Activated gamma-delta T cell (primary cell): ENCODE measurements at regions not wholly inside any gene's neighbourhood (a gene's known extent, or its start where the extent isn't known, plus 50 kb on each side); places are given as distances from the start of the nearest gene placed in this dataset.

ENCODE experiments used
- DNase-seq: peaks from one replicate; lab custom pipeline; 2025; lab: John Stamatoyannopoulos, UW

- no peak for DNase-seq
Observed at GRCh38 chr1:47630346-47630745, 192.5 kb downstream of the FOXD2 start.

GRCh38 chr1:47631411-47631995 lies 193.7 kb downstream of the FOXD2 start:
- DNase-seq, result no peak

GRCh38 chr1:47635111-47635510 lies 197.3 kb downstream of the FOXD2 start:
- DNase-seq, result no peak

- no peak for DNase-seq
Observed at GRCh38 chr1:47635597-47635996, 197.8 kb downstream of the FOXD2 start.

GRCh38 chr1:47637111-47637685 lies 199.4 kb downstream of the FOXD2 start:
- DNase-seq, result no peak

DNA sequence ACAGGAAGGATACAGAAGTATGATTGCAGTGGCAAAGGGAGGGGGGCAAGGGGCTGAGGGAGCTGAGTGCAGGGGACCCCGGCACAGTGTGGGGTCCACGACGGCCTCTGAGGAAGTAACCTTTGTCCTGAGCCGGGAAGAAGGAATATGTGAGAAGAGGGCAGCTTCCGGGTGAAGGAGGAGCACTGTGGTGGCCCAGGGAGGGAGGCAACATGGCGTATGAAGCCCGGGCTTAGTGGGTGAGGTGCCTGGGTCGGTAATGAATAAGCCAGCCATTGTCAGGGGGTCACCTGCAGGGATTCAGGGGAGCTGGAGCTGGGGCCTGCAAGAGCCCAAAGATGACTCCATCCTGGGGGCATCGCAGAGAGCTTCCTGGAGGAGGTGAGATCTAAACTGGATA lies 200.4 kb downstream of the FOXD2 start:
- DNase-seq, result no peak

GRCh38 chr1:47638713-47639112 lies 200.9 kb downstream of the FOXD2 start:
- DNase-seq, result no peak

DNA sequence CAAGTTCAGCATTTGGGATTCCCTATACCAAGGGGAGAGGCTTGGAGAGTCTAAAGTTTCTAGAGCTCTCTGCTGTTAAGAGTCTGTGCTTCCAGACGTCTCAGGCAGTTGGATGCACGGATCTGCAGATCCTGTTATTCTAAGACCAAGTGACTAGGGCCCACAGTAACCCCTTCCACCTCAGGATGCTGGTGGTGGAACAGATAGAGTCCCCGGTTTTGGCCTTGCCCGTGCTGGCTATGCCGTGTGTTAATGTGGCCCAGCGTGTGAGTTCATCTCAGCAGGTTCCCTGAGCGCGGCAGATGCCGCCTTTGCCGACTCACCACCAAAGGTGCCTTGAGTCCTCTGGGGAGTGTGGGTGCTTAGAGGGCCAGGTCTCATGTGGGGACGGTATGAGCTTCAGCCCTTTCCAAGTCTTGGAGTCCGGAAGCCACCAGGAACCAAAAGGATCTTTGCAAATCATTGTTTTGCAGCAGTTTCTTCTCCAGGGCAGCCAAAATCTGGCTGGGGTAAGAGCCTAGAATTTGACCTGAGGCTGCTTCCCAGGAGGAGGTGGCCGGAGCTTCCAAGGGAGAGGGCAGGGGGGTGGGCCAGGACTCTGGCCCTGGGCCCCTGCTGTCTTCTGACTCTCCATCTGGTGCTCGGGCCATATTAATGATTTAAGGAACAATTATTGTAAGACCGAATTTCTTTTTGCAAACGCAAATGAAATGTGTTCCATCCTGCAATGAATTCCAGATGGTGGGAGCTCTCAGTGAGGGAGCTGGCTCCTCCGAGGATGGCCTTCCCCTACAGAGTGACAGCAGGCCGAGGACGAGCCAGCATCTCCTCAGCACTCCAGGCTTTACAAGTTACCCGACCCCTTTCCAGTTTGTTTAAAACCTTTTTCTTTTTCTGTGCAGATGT lies 205.7 kb downstream of the FOXD2 start:
- DNase-seq, result no peak

DNA sequence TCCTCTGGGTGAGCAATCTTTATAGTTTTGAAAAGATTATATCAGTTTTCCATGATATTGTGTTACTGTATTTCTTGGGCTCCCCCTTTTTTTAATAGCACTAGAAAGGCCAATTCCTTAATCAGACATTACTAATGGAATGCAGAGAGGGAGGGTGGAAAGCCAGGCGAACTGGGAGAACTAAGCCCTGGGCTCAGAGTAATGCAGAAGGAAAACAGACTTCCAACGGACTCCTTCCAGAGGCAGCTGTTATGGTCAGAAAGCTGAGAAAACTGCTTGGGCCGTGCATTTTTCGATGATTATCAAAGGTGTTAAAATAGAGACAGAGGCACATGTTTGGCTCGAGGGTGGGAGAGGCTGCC lies 206.3 kb downstream of the FOXD2 start:
- DNase-seq, result no peak

- DNase-seq, result no peak
Observed at GRCh38 chr1:47645151-47645550, 207.3 kb downstream of the FOXD2 start.

DNA sequence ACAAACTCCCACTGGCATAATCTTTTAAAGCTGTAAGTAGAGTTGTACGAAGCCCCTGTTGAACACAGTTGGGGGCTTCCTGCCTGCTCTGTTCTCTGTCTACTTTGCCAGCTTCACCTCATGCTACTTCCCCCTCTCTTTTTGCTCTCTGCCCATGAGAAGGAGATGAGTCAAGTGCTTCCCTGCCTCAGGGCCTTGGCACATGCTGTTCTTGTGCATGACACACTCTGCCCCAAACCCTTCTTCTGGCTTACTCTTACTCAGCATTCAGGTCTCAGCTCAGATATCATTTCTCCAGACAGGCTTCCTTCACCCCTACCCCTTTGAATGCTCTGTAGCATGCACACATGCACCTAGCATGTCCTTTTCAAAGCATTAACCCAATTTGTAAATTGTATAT lies 208.8 kb downstream of the FOXD2 start:
- DNase-seq, result no peak

- DNase-seq, result no peak
Observed at GRCh38 chr1:47647327-47647845, 209.5 kb downstream of the FOXD2 start.

GRCh38 chr1:47650205-47650604 lies 212.4 kb downstream of the FOXD2 start:
- no peak for DNase-seq

DNA sequence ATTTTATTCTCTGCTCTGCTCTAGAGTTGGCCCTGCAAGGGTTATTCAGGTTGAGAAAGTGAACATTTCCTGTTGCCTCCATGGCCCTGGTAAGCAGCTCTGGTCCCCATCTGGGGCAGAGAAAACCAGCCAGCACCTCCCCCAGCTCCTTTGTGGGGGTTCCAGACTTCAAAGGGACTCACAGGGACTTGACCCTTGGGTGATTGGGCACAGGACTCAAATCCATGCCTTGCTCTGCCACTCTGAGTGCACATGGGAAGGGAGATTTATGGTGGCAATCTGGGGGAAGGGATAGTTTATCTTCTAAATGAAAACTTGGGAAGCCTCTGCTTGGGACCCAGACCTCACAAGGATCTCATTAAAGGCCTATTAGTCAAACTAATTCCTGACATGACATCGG lies 212.8 kb downstream of the FOXD2 start:
- DNase-seq, result no peak

GRCh38 chr1:47651311-47652089 lies 213.7 kb downstream of the FOXD2 start:
- no peak for DNase-seq

DNA sequence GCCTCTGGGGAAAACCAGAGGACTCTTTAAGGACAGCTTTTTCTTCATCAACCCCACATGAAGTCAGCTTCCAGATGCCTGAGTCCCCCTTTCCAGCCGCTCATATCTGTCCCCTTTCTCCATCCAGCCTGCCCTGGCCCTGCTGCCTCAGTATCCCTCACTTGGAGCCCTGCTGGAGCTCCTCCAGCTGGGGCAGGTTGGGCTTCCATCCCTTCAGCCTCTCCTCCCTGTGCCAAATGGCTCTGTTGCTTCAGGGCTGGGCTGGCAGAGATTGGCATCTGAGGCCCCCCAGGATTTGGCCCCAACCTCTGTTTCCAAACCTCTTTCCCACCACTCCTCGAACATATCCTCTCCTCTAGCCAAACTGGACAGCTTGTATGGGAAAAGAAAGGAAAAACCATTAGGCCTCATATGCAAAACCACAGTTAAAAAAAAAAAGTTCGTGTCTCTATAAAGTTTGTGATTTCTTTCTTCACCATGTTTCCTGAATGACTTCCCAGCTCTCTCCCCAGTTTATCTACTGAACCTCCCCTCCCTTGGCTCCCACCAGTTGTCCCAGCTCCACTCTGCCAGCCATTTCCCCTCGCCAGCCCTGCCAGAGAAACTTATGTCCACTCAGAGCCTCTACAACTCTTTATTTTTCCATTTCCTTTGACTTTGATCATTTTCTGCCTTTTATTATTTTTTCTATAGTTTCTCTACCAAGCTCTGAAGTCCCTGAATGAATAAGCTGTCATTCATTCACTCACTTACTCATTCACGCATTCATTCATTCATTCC lies 217.9 kb downstream of the FOXD2 start:
- DNase-seq, result no peak

DNA sequence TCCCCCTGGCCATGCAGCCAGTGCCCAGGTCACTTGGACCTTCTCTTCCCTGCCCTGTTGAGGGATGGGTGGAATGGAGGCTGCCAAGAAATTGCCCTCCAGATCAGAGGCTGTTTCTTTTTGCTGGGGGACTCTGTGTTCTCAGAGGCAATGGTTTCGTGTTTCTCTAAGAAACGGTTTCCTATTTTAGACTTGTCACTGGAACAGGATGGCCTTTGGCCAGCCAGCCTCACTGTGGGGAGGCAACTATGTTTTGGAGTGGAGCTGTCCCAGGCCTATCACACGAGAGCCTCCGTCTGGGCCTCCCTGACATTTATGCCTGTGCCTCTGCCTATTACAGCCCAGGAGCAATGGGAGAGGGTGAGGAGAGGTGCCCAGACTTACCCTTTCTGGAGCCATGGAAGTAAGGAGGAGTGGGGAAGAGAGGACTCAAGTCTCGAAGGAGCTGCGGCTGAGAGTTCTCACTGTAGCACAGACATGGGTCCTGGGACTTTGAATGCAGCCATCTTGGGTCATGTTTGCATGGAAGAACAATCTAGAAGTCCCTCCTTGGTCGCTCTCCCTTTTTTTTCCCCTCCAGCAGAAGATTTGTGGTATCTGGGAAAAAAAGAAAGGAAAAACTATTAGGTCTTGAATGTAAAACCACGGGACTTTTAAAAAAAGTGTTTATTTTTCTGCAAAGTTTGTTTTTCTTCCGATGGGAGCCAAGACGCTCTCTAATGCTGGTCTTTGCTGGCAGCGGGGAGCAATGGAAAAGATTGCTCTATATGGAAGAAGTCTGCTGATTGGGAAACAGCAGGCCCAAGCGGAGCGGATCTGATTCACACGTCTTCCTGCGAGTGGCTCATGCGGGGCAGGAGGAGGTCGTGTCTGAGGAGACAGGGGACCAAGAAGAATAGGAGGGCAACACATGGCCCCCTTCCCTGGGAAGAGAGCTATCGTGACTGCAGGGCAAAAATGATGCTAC lies 219.2 kb downstream of the FOXD2 start:
- DNase-seq, result no peak

DNA sequence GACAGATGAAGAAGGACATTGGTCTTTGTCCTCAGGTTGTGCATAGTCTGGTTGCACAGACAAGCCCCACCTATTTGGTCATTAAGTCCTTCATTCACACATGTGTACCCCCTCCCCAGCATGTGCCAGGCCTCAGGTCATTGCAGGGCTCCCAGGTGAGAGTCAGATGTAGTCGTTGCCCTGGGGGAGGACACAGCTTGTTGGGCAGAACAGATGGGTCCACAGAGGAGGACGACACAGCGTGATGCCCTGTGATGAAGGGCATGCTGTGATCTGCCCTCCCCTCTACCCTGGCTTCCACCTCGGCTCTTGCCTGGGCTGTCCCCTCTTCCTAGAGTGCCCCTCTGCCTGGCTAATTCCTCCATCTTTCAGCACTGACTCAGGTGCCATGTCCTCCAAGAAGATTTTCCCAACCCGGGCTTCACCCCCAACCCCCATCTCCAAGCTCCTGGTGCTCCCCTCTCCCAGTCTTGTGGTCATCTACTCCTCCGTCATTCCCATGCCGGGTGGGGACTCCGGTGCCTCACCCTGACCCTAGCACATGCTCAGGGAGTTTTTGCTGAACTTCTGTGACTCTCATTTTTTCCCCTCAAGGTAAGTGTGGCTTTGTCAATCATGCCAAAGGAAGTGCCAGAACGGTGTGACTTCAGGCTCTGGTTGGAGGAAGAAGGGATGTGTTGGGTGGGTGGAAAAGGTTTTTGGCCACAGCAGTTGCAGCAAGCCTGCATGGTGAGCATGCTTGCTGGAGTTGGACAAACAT lies 220.5 kb downstream of the FOXD2 start:
- DNase-seq, result no peak

DNA sequence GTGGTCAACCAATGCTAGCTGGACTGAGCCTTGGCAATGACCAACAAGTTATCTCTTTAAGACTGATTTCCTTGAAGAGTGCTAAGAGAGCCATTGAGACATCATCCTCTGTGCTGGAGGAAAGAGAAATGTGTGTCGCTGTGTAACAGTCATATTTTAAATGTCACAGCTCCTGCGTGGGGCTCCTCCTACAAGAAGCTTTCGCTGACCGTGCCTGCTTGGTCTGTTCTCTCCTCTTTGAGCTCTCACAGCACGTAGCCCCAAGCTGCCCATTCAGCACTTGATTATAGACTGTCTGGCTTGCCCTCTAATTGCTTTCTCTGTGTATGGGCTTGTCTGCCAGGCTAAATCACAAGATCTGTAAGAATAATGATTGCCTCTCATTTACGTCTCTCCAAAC lies 221.3 kb downstream of the FOXD2 start:
- DNase-seq, result no peak

GRCh38 chr1:47660622-47661021 lies 222.8 kb downstream of the FOXD2 start:
- DNase-seq, result no peak
